SK-N-SH (cell line): ENCODE measurements at regions not wholly inside any gene's neighbourhood (a gene's known extent, or its start where the extent isn't known, plus 50 kb on each side); places are given as distances from the start of the nearest gene placed in this dataset.

Source experiments
- CTCF ChIA-PET: fragments of 300-600, 350-600 bp; formaldehyde crosslinking; extraction: SDS; loops from one replicate; lab custom pipeline; 2021; lab: Yijun Ruan, JAX
- POLR2A ChIA-PET: fragments of 350-600 bp; sonication (Branson Sonifier 250); formaldehyde crosslinking; extraction: SDS; loops from one replicate; lab custom pipeline; 2020; ENCODE audit warnings: antibody characterized with exemption, inconsistent platforms; lab: Yijun Ruan, JAX
- DNase-seq: peaks from one replicate; pipeline ENCODE4 v3.0.0; 2012
- H2AFZ ChIP-seq: fragments of 200-600 bp; sonication (generic); 2 replicates; pipeline ENCODE4 v1.8.1; 2016; ENCODE audit warnings: antibody characterized with exemption, mild to moderate bottlenecking, low read depth
- H3F3A ChIP-seq: fragments of 200-600 bp; sonication (generic); replicated peaks from 2 replicates; pipeline ENCODE3; 2016; ENCODE audit warnings: antibody characterized with exemption, mild to moderate bottlenecking; ENCODE audit not compliant: insufficient read depth
- H3K27ac ChIP-seq, 2 experiments: fragments of 200-500 bp in 1 of 2; fragments of 200-600 bp in 1 of 2; sonication (Bioruptor generic) in 1 of 2; sonication (generic), shearing (Covaris generic) in 1 of 2; 2 replicates each; pipeline versions ENCODE4 v1.5.1 to v1.6.1; 2014 to 2016; ENCODE audit warnings: low read depth in 2 of 2, inconsistent platforms in 1 of 2, low read length in 1 of 2, mild to moderate bottlenecking in 1 of 2, mixed read lengths in 1 of 2
- H3K27me3 ChIP-seq: fragments of 200-600 bp; sonication (generic), shearing (Covaris generic); 2 replicates; pipeline ENCODE4 v1.6.1; 2016; ENCODE audit warnings: mixed run types; ENCODE audit not compliant: insufficient read depth
- H3K36me3 ChIP-seq, 2 experiments: fragments of 200-500 bp in 1 of 2; fragments of 200-600 bp in 1 of 2; sonication (Bioruptor generic) in 1 of 2; sonication (generic) in 1 of 2; replicated peaks in 1 of 2; 2 replicates each; pipeline versions ENCODE3 to v1.5.1; 2014 to 2016; ENCODE audit warnings: low read length in 1 of 2, mild to moderate bottlenecking in 1 of 2; ENCODE audit not compliant: insufficient read depth in 2 of 2, control insufficient read depth in 1 of 2
- H3K4me1 ChIP-seq, 2 experiments: fragments of 200-500 bp in 1 of 2; fragments of 200-600 bp in 1 of 2; sonication (Bioruptor generic) in 1 of 2; sonication (generic), shearing (Covaris generic) in 1 of 2; 2 replicates each; pipeline versions ENCODE4 v1.5.1 to v1.6.1; 2014 to 2016; ENCODE audit warnings: low read depth in 1 of 2, low read length in 1 of 2, mixed run types in 1 of 2; ENCODE audit not compliant: insufficient read depth in 2 of 2, control insufficient read depth in 1 of 2
- H3K4me2 ChIP-seq: fragments of 200-600 bp; sonication (generic), shearing (Covaris generic); 2 replicates; pipeline ENCODE4 v1.6.1; 2017; ENCODE audit warnings: mixed run types
- H3K4me3 ChIP-seq, 2 experiments: fragments of 200-500 bp in 1 of 2; fragments of 200-600 bp in 1 of 2; sonication (Bioruptor generic) in 1 of 2; sonication (generic), shearing (Covaris generic) in 1 of 2; 2 replicates each; pipeline versions ENCODE4 v1.5.1 to v1.8.1; 2014 to 2016; ENCODE audit warnings: low read depth in 2 of 2, inconsistent platforms in 1 of 2, low read length in 1 of 2, mild to moderate bottlenecking in 1 of 2, mixed read lengths in 1 of 2, moderate library complexity in 1 of 2
- H3K79me2 ChIP-seq: fragments of 200-600 bp; sonication (generic); 2 replicates; pipeline ENCODE4 v1.8.1; 2017; ENCODE audit warnings: mild to moderate bottlenecking; ENCODE audit not compliant: insufficient read depth
- H3K9ac ChIP-seq: fragments of 200-600 bp; sonication (generic); 2 replicates; pipeline ENCODE4 v1.6.1; 2017; ENCODE audit warnings: mixed run types
- H3K9me2 ChIP-seq: fragments of 200-600 bp; sonication (generic); 2 replicates; pipeline ENCODE4 v1.6.1; 2017; ENCODE audit warnings: mixed run types
- H3K9me3 ChIP-seq: fragments of 200-600 bp; sonication (generic); 2 replicates; pipeline ENCODE4 v1.6.1; 2017; ENCODE audit warnings: mixed run types, mild to moderate bottlenecking, moderate library complexity
- H4K20me1 ChIP-seq: fragments of 200-600 bp; sonication (generic); 2 replicates; pipeline ENCODE4 v1.6.1; 2017; ENCODE audit warnings: mild to moderate bottlenecking, mixed run types; ENCODE audit not compliant: insufficient read depth
- CHD2 ChIP-seq: fragments of 150-350 bp; IDR thresholded peaks from 2 replicates; pipeline ENCODE4 v1.6.1; 2018; ENCODE audit warnings: low read length; ENCODE audit not compliant: partially characterized antibody
- EP300 ChIP-seq, 2 experiments: IDR thresholded peaks; 2 replicates each; pipeline versions ENCODE4 v1.4.0 to v1.6.1; 2012; ENCODE audit warnings: borderline replicate concordance in 1 of 2, low read depth in 1 of 2, low read length in 1 of 2
- EZH2phosphoT487 ChIP-seq: fragments of 200-600 bp; sonication (generic); IDR thresholded peaks from 2 replicates; pipeline ENCODE4 v1.6.1; 2017; ENCODE audit warnings: low read depth, mixed run types, mild to moderate bottlenecking, antibody characterized with exemption, moderate library complexity, borderline replicate concordance
- FOSL2 ChIP-seq: IDR thresholded peaks from 2 replicates; pipeline ENCODE4 v1.4.0; 2012; ENCODE audit warnings: low read depth, mild to moderate bottlenecking, moderate library complexity, borderline replicate concordance
- FOXJ3 ChIP-seq: sonication (generic); formaldehyde crosslinking; IDR thresholded peaks from 2 replicates; pipeline ENCODE4 v1.5.1; 2020; ENCODE audit warnings: mild to moderate bottlenecking, missing genetic modification reagents
- FOXM1 ChIP-seq: IDR thresholded peaks from 2 replicates; pipeline ENCODE4 v1.4.0; 2012; ENCODE audit warnings: low read depth, mild to moderate bottlenecking
- JUND ChIP-seq: IDR thresholded peaks from 2 replicates; pipeline ENCODE4 v1.4.0; 2012
- MEF2A ChIP-seq: IDR thresholded peaks from 2 replicates; pipeline ENCODE4 v1.4.0; 2012; ENCODE audit warnings: low read depth, borderline replicate concordance
- MXI1 ChIP-seq: IDR thresholded peaks from 2 replicates; pipeline ENCODE4 v1.6.1; 2012; ENCODE audit warnings: mild to moderate bottlenecking, low read depth, low read length, improper control_type of control experiment
- NRF1 ChIP-seq: IDR thresholded peaks from 2 replicates; pipeline ENCODE4 v1.6.1; 2012; ENCODE audit warnings: low read depth, mild to moderate bottlenecking, low read length
- RAD21 ChIP-seq: IDR thresholded peaks from 2 replicates; pipeline ENCODE4 v1.6.1; 2012; ENCODE audit warnings: mild to moderate bottlenecking, low read length
- RCOR1 ChIP-seq: fragments of 150-350 bp; IDR thresholded peaks from 2 replicates; pipeline ENCODE4 v1.6.1; 2017; ENCODE audit warnings: antibody characterized with exemption, low read length
- RXRA ChIP-seq: IDR thresholded peaks from 2 replicates; pipeline ENCODE4 v1.4.0; 2012; ENCODE audit warnings: low read depth, mild to moderate bottlenecking, borderline replicate concordance
- SIN3A ChIP-seq: IDR thresholded peaks from 2 replicates; pipeline ENCODE4 v1.6.1; 2012; ENCODE audit warnings: low read depth, mild to moderate bottlenecking, low read length, moderate library complexity, borderline replicate concordance
- TCF12 ChIP-seq: IDR thresholded peaks from 2 replicates; pipeline ENCODE4 v1.4.0; 2012
- TEAD4 ChIP-seq: IDR thresholded peaks from 2 replicates; pipeline ENCODE4 v1.4.0; 2012; ENCODE audit warnings: mild to moderate bottlenecking, borderline replicate concordance; ENCODE audit not compliant: insufficient read depth
- WGBS: methylation state at CpG from one replicate; pipeline ENCODE4 v1.1.6; 2017; ENCODE audit warnings: low lambda C conversion rate; 5-methylcytosine and 5-hydroxymethylcytosine counted together
- TF ChIP-seq, protein P1 (sequence below): IDR thresholded peaks from 2 replicates; pipeline ENCODE4 v1.4.0; 2012; ENCODE audit warnings: low read depth, borderline replicate concordance
- TF ChIP-seq, protein P2 (sequence below): IDR thresholded peaks from 2 replicates; pipeline ENCODE4; 2012
- TF ChIP-seq, protein P3 (sequence below): fragments of 150-350 bp; IDR thresholded peaks from 2 replicates; pipeline ENCODE4 v1.6.1; 2017; ENCODE audit warnings: antibody characterized with exemption, low read length, low read depth, borderline replicate concordance
- TF ChIP-seq, protein P4 (sequence below): IDR thresholded peaks from 2 replicates; pipeline ENCODE4 v1.4.0; 2012; ENCODE audit warnings: low read depth
- TF ChIP-seq, protein P5 (sequence below): fragments of 200-600 bp; sonication (generic); IDR thresholded peaks from 2 replicates; pipeline ENCODE4 v1.6.1; 2017; ENCODE audit warnings: antibody characterized with exemption, mild to moderate bottlenecking, moderate library complexity

DNA sequence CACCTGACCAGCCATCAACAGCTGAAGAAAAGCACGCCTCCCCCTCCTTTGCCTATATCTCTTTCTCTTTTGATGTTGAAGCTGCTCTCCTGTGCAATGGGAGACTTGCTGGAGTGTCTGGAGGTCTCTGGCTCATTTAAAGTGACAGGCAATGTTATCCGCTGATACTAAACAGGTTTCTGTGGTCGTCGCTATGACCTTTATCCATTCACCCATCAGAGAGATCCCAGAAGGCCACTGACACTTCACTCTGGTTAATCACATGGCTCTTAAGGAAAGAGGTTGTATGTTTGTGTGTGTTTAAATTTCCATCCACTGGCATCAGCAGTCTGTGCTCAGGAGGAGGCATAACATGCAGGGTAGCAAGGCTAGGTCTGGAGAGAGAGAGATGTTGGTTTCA lies 277.3 kb downstream of the MTX2 start:
- H3K9ac ChIP-seq, result no peak overlapping the region
- CTCF ChIA-PET, result interaction anchor here (1.5 to 2.6 kb wide), 4 partner anchors 8 to 419 kb away, joined by 3 to 9 read pairs (median 6); no protein-coding TSS in a partner anchor
- H3K9me3 ChIP-seq, result no peaks in the 10 kb centered on the region
- no peaks in the 10 kb centered on the region for H3K79me2 ChIP-seq
- TF ChIP-seq, protein P1, sequence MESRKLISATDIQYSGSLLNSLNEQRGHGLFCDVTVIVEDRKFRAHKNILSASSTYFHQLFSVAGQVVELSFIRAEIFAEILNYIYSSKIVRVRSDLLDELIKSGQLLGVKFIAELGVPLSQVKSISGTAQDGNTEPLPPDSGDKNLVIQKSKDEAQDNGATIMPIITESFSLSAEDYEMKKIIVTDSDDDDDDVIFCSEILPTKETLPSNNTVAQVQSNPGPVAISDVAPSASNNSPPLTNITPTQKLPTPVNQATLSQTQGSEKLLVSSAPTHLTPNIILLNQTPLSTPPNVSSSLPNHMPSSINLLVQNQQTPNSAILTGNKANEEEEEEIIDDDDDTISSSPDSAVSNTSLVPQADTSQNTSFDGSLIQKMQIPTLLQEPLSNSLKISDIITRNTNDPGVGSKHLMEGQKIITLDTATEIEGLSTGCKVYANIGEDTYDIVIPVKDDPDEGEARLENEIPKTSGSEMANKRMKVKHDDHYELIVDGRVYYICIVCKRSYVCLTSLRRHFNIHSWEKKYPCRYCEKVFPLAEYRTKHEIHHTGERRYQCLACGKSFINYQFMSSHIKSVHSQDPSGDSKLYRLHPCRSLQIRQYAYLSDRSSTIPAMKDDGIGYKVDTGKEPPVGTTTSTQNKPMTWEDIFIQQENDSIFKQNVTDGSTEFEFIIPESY, result no peak
- TF ChIP-seq RAD21, result no peak
- TF ChIP-seq, all 33 proteins: peak for 0
- Histone ChIP-seq H4K20me1 (no peaks in the 10 kb centered on the region), H2AFZ (no peak overlapping the region), H3K4me1 (peaks cover 0 to 7% of the 10 kb centered on the region in 2 experiments; a peak in 2 of 4 replicates), H3K4me2 (no peak overlapping the region), H3F3A (no peaks in the 10 kb centered on the region), H3K36me3 (no peaks in the 10 kb centered on the region), H3K9me2 (no peaks in the 10 kb centered on the region), H3K4me3 (no peak overlapping the region), H3K27ac (no peak overlapping the region), H3K27me3 (no peaks in the 10 kb centered on the region)
- peak; percentile 18 for DNase-seq
- WGBS, result 77% methylated on average over 4 of the region's 4 CpGs
- POLR2A ChIA-PET, result no interaction called here

DNA sequence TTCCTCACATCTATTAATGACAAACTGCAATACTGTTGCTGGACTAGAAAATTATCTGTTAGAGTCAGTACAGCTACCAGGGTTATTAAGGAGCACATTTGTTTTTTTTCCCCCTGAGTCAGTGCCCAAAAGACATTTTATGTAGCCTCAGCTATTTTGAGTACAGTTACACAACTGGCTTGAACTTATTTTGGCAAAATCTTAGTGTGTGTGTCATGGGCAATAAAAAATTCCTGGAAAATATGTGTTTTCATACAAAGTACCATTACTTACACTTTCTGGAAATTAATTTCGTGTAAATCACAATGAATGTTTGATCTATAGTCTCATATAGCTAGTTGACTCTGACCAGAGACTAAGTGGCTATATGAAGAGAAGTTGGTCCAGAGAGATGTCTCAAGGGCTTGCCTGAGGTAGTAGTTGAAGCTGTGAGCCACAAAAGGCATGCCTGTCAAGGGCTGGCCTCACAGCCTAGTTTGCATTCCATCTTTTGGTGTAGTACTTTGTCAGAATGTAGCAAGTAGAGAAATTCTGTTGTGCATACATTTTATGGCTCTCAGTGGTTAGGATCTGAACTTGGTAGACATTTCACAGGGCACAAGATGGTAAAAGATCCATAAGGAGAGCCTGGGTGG lies 283.4 kb downstream of the MTX2 start:
- TF ChIP-seq RAD21 (no peak), FOXJ3 (no peak), RXRA (no peak), FOSL2 (no peak), TCF12 (no peak), TEAD4 (no peak), EZH2phosphoT487 (no peak), CHD2 (no peak), SIN3A (no peak), JUND (no peak), EP300 (IDR thresholded peaks at IDR 0.05; ENCODE audit: borderline replicate concordance in 1 of 2, low read depth in 1 of 2, low read length in 1 of 2) (no peak), RCOR1 (no peak), MEF2A (no peak), FOXM1 (no peak), NRF1 (no peak), MXI1 (no peak)
- TF ChIP-seq, protein P2, sequence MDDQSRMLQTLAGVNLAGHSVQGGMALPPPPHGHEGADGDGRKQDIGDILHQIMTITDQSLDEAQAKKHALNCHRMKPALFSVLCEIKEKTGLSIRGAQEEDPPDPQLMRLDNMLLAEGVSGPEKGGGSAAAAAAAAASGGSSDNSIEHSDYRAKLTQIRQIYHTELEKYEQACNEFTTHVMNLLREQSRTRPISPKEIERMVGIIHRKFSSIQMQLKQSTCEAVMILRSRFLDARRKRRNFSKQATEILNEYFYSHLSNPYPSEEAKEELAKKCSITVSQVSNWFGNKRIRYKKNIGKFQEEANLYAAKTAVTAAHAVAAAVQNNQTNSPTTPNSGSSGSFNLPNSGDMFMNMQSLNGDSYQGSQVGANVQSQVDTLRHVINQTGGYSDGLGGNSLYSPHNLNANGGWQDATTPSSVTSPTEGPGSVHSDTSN, result no peak
- TF ChIP-seq, protein P3, sequence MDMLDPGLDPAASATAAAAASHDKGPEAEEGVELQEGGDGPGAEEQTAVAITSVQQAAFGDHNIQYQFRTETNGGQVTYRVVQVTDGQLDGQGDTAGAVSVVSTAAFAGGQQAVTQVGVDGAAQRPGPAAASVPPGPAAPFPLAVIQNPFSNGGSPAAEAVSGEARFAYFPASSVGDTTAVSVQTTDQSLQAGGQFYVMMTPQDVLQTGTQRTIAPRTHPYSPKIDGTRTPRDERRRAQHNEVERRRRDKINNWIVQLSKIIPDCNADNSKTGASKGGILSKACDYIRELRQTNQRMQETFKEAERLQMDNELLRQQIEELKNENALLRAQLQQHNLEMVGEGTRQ, result no peak
- TF ChIP-seq, protein P4, sequence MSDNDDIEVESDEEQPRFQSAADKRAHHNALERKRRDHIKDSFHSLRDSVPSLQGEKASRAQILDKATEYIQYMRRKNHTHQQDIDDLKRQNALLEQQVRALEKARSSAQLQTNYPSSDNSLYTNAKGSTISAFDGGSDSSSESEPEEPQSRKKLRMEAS, result no peak
- TF ChIP-seq, protein P5, sequence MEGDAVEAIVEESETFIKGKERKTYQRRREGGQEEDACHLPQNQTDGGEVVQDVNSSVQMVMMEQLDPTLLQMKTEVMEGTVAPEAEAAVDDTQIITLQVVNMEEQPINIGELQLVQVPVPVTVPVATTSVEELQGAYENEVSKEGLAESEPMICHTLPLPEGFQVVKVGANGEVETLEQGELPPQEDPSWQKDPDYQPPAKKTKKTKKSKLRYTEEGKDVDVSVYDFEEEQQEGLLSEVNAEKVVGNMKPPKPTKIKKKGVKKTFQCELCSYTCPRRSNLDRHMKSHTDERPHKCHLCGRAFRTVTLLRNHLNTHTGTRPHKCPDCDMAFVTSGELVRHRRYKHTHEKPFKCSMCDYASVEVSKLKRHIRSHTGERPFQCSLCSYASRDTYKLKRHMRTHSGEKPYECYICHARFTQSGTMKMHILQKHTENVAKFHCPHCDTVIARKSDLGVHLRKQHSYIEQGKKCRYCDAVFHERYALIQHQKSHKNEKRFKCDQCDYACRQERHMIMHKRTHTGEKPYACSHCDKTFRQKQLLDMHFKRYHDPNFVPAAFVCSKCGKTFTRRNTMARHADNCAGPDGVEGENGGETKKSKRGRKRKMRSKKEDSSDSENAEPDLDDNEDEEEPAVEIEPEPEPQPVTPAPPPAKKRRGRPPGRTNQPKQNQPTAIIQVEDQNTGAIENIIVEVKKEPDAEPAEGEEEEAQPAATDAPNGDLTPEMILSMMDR, result no peak
- Histone ChIP-seq H3F3A (peaks cover 9% of the 10 kb centered on the region), H3K36me3 (no peaks in the 10 kb centered on the region), H3K79me2 (no peaks in the 10 kb centered on the region), H3K27me3 (no peaks in the 10 kb centered on the region), H3K4me1 (peaks cover 8 to 15% of the 10 kb centered on the region in 2 experiments; a peak in 3 of 4 replicates), H3K4me3 (no peak overlapping the region), H3K9ac (no peak overlapping the region), H4K20me1 (no peaks in the 10 kb centered on the region), H3K9me2 (no peaks in the 10 kb centered on the region), H3K4me2 (0 out of 2 replicates have a peak overlapping the region, but pooled peaks have one; percentile 2), H3K27ac (peak overlapping the region in 1 of 2 experiments; percentile 94; a peak in 1 of 4 replicates), H3K9me3 (no peaks in the 10 kb centered on the region), H2AFZ (no peak overlapping the region; the same call in 1 of the 2 replicates)
- DNase-seq, result no peak
- WGBS, result 69% methylated on average over 1 of the region's 1 CpG
- ChIA-PET CTCF (interaction anchor here (0.6 to 5.5 kb wide), 9 partner anchors 18 to 648 kb away, joined by 3 to 111 read pairs (median 3); partner anchors contain the start of gene HOXD8), POLR2A (interaction anchor here (2.5 kb wide), 1 partner anchor 97 kb away, joined by 10 read pairs; no protein-coding TSS in a partner anchor)
